Non-pigmented ciliary epithelial cell (primary cell): ENCODE measurements at regions not wholly inside any gene's neighbourhood (a gene's known extent, or its start where the extent isn't known, plus 50 kb on each side); places are given as distances from the start of the nearest gene placed in this dataset.

ENCODE experiments used
- DNase-seq: peaks from one replicate; pipeline ENCODE4 v3.0.0-alpha.2; 2010; ENCODE audit warnings: low read depth

DNA sequence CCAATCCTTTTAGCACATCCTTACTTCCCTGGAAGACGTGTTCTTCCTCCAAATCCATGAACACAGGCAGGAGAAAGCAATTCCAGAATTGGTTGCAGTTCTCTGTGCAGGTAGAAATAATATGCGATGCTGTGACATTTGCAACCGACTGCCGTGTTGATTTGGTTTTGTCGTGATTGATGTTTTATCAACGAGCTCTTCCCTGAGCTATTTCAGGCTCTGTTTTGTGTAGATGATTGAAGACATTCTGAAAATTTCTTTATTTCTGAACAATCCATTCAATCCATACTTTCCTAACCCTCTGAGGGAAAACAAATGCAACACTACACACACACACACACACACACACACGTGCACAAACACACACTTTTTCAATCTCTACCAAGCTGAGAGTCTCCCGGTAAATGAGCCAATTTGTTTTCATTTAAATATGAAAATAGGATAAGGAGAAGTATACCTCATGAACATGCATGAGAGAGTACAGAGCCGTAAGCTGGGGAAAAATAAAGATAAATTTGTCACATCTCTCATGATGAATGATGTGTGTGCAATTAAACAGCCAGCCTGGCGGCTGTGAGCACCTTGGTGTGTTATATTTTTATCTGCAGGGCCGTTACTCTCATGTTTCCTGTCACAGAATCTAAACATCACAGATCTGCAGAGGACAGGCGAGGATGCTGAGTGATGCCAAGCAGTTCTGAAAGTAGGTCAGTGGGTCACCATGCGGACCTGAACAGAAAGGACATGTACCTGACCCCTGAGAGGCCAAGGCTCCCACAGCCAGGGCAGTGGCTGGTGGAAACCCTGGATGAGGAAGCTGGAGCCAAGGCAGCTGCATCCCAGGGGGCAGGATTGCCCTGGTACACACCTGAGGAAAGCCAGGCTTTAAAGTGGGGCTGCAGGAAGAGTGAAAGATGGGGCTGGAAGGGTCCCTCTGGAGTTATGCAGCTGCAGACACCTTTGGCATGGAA lies 64.8 kb downstream of the PDCL3 start:
- DNase-seq = no peak

DNA sequence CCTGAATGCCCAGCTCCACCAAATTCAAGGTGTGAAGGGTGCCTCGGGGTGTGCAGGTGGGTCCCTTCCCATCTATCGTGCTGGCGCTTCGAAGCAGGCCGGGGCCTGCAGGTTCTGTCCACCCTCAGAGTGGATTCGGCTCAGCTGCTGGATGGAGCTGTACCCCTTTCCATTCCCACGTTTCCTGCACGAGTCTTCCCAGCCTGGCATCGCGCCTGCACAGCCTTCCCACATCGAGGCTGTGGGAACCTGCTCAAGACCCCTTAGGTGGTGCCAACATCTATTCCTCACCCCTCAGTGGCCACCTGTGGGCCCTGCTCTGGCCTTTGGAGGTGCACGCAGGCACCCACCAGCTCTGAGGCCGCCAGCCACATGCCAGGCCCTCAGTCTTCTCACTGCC lies 65.7 kb downstream of the PDCL3 start:
- DNase-seq = no peak

DNA sequence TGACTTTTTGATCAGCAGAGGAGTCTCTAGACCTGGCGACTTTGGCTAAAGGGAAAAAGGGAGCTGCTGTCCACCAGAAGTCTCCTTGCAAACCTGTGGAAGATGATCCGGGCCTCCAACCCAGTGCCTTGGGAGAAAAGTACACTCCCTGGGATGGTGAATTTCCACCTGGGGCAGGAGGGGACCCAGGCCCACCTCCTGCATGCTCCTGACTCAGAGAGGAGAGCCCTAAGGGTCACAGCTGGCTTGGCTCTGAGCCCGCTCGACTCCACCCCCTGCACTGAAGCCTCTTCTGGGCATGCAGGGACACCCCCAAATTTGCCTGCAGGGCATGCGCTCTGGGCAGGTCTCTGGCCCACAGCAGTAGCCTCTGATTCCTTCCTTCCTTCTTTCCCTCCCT lies 66.5 kb downstream of the PDCL3 start:
- no peak for DNase-seq

GRCh38 chr2:100630473-100630977 lies 67.7 kb downstream of the PDCL3 start:
- no peak for DNase-seq

DNA sequence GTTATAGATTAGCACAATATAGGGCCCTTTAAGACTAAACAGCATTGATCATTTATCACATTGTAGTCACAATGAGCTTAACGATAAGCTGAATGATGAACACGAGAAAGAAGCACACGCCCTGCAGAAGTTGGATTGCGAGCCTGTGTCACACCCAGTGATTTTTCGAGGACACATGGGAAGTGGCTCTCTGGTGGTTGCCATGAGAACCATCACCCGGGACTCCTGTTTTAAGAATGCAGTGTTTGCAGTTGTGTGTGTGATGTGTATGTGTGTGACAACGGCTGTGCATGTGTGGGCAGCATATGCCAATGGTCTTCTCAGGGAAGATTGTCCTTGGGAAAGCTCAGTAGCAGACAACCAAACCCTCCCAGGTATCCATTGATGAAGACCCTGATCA lies 69.2 kb downstream of the PDCL3 start:
- no peak for DNase-seq

DNA sequence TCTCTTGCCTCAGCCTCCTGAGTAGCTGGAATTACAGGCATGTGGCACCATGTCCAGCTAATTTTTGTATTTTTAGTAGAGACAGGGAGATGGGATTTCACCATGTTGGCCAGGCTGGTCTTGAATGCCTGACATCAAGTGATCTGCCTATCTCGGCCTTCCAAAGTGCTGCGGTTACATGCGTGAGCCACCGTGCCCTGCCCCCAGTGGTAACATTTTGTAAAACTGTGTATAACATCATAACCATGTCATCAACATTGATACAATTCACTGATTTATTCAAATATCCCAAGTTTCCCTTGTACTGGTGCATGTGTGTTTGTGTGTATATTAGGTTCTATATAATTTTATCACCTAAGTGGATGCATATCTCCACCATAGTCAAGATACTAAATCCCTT lies 70.0 kb downstream of the PDCL3 start:
- no peak for DNase-seq

GRCh38 chr2:100639588-100640390 lies 77.0 kb downstream of the PDCL3 start:
- DNase-seq = no peak

DNA sequence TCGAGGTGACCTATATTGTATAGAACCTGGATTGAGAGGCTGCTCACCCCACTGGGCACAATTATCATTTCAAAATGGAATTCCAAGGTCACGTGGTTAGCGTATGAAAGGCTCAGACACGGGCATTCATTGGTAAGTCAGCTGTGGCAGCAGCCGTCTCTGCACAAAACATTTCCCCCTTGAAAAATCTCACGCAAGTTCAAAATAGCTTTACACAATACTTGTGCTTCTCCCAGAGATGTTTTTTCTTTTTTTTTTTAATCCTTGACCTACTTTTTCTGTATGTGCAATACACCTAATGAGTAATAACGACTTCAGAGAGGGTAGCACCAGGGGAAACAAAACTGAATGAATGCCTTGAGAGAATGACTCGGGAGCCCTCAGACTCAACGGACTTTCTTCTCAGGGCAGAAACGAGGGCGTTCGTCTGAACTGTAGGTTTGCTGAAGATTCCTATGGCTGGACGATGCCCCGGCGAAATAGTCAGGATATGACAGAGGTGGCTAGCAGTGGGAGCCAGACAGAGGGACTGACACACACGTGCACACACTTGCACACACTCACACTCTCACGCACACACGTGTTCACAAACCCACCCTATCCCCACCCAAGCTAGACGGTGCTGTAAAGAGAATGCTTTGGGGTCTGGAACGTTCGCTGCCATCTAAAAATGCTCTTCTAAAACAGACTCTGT lies 77.8 kb downstream of the PDCL3 start:
- no peak for DNase-seq

DNA sequence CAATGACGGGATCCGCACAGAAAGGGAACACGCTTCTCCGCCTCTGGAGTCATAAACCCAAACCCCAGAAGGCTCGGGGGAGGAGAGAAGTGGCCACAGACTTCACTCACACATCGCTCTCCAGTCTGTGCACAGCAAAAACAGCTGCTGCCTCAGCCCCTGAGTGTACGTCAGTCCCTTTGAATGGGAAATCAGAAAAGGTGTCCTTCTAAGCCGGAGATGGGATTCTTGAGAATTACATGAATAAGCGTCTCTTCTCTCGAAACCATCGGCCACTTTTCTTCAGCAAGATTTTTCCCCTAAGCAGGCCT lies 78.3 kb downstream of the PDCL3 start:
- no peak for DNase-seq

DNA sequence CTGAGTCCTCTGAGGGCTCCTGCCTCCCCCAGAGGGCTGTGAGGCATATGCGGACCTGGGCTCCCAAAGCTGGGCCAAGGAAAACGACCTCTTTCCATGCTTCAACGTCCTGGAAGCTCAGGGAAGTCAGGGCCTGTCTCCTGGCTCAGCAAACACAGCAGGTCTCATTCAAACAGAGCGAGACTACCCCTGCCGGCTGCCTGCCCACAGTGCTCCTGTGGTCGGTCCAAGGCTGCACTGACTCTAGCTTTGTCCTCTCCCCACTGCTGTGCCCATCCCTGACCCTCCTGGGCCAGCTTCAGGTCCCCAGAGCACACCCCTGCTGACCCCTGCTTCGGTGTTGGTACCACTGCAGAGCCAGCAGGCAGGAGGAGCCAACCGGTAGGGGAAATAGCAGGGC lies 79.6 kb downstream of the PDCL3 start:
- DNase-seq = no peak

- DNase-seq = no peak
Observed at GRCh38 chr2:100643467-100643866, 80.7 kb downstream of the PDCL3 start.

GRCh38 chr2:100643906-100644501 lies 81.2 kb downstream of the PDCL3 start:
- no peak for DNase-seq

GRCh38 chr2:100645695-100646429 lies 83.1 kb downstream of the PDCL3 start:
- no peak for DNase-seq

DNA sequence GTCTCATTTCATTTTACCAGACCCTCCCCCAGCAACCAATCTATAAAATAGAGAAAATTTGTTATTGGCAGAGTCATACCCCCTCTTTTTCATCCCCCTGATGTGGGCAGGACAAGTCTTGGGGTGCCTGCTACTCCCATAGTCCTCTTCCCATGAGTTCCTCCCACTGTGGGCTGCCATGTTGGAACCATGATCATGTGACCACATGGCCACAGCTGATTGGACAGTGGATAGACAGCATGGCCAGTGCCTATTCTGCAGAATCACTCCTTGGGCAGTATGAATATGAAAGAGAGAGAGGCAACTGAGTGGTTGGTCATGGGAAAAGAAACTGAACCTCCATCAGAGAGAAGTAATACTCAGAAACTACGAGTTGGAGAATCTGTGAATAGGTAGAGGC lies 84.9 kb downstream of the PDCL3 start:
- DNase-seq = no peak

DNA sequence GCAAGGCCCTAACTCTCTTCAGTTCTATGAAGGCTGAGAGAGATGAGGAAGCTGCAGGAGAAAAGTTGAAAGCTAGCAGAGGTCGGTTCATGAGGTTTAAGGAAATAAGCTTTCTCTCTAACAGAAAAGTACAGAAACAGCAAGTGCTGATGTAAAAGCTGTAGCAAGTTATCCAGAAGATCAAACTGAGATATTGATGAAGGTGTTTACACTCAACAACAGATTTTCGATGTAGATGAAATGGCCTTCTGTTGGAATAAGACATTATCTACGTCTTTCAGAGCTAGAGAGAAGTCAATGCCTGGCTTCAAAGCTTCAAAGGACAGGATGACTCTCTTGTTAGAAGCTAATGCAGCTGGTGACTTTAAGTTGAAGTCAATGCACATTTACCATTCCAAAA lies 87.4 kb downstream of the PDCL3 start:
- DNase-seq = no peak

GRCh38 chr2:100653449-100654035 lies 90.7 kb downstream of the PDCL3 start:
- DNase-seq = no peak

- DNase-seq = no peak
Observed at GRCh38 chr2:100654611-100655010, 91.8 kb downstream of the PDCL3 start.

DNA sequence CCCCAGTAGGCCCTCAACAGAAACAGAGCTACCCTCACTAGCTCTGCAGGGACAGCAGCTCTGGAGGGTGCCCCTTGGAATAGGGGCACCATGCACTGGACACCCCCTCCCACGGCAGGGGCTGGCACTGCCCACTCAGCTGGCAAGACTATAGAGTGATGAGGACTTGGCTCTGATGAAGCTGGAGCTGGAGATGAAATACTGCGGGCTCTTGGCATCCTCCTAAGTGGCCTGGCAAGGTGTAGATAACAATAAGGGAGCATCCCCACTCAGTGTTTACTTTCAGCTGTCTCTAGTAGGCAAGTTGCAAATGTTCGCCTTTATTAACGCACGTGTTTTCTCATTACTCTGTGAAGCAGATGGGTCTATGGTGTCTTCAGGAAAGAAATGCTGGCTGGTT lies 92.7 kb downstream of the PDCL3 start:
- DNase-seq = no peak

DNA sequence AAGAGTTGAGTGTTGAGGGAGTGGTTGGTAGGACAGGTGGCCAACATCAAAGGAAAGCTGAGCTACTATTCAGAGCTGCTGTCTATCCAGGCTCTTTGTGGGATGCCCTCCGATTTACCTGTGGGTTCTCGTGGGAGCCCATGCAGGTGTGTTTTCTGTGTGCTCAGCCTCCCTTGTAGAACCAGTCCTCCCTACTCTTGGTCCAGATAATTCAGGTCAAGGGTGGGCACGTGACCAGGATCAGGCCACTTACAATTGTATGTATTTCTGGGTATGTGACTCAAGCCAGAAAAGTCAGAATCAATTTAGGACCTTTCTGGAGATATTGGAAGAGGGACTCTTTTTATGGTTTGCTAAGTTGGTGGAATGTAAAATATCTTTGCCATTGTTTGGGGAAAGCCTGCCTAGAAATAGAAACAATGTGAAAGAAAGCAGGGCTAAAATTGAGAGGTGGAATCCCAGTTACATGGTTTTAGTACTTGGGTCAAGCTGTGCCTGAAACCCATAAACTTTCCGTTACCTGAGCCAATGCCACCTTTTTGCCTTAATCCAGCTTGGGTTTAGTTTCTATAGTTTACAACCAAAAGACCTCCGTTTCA lies 93.2 kb downstream of the PDCL3 start:
- no peak for DNase-seq

DNA sequence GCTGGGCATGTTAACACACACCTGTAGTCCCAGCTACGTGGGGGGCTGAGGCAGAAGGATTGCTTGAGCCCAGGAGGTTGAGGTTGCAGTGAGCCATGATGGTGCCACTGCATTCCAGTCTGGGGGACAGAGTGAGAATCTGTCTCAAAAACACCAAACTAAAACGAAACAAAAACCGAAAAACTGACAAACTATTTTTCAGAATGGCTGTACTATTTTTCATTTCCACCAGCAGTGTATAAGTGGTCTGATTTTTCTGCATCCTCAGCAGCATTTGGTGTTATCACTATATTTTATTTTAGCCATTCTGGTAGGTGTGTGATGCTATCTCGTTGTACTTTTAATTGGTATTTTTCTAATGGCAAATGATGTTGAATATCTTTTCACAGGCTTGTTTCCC lies 95.2 kb downstream of the PDCL3 start:
- DNase-seq = no peak
